ENCODE measurements at regions not wholly inside any gene's neighbourhood (a gene's known extent, or its start where the extent isn't known, plus 50 kb on each side); places are given as distances from the start of the nearest gene placed in this dataset.

- peak; percentile 37 for ATAC-seq
- no peaks in the 10 kb centered on the region for H3K9me3 Mint-ChIP-seq
- H3K4me1 Mint-ChIP-seq = no peaks in the 10 kb centered on the region
- H3K36me3 Mint-ChIP-seq = no peaks in the 10 kb centered on the region
- H3K27me3 Mint-ChIP-seq = no peaks in the 10 kb centered on the region
- no peak overlapping the region for H3K4me3 Mint-ChIP-seq
- H3K27ac Mint-ChIP-seq = no peak overlapping the region
Measured at GRCh38 chr3:167116120-167116922, 263.8 kb downstream of the ZBBX start.

- no peaks in the 10 kb centered on the region for H3K36me3 Mint-ChIP-seq
- H3K4me3 Mint-ChIP-seq = no peak overlapping the region
- no peaks in the 10 kb centered on the region for H3K4me1 Mint-ChIP-seq
- H3K9me3 Mint-ChIP-seq = no peaks in the 10 kb centered on the region
- H3K27me3 Mint-ChIP-seq = no peaks in the 10 kb centered on the region
- H3K27ac Mint-ChIP-seq = no peak overlapping the region
- ATAC-seq = no peak
Measured at GRCh38 chr3:167115331-167115934, 264.7 kb downstream of the ZBBX start.

GRCh38 chr3:167114619-167115018, 265.5 kb downstream of the ZBBX start:
- Mint-ChIP-seq H3K27me3 (no peaks in the 10 kb centered on the region), H3K27ac (no peak overlapping the region), H3K4me1 (no peaks in the 10 kb centered on the region), H3K4me3 (no peak overlapping the region), H3K36me3 (no peaks in the 10 kb centered on the region), H3K9me3 (no peaks in the 10 kb centered on the region)
- ATAC-seq = no peak

GRCh38 chr3:167113035-167113830, 266.9 kb downstream of the ZBBX start:
- ATAC-seq = no peak
- H3K27ac Mint-ChIP-seq = no peak overlapping the region
- H3K4me1 Mint-ChIP-seq = no peaks in the 10 kb centered on the region
- H3K9me3 Mint-ChIP-seq = no peaks in the 10 kb centered on the region
- no peak overlapping the region for H3K4me3 Mint-ChIP-seq
- no peaks in the 10 kb centered on the region for H3K36me3 Mint-ChIP-seq
- H3K27me3 Mint-ChIP-seq = no peaks in the 10 kb centered on the region

- Mint-ChIP-seq H3K36me3 (no peaks in the 10 kb centered on the region), H3K9me3 (no peaks in the 10 kb centered on the region), H3K27ac (no peak overlapping the region), H3K4me1 (no peaks in the 10 kb centered on the region), H3K4me3 (no peak overlapping the region), H3K27me3 (no peaks in the 10 kb centered on the region)
- no peak for ATAC-seq
Measured at GRCh38 chr3:167110901-167111300, 269.2 kb downstream of the ZBBX start.

- ATAC-seq = no peak
- Mint-ChIP-seq H3K9me3 (no peaks in the 10 kb centered on the region), H3K27me3 (no peaks in the 10 kb centered on the region), H3K36me3 (no peaks in the 10 kb centered on the region), H3K4me3 (no peak overlapping the region), H3K27ac (no peak overlapping the region), H3K4me1 (no peaks in the 10 kb centered on the region)
Measured at GRCh38 chr3:167109746-167110145, 270.4 kb downstream of the ZBBX start.

- Mint-ChIP-seq H3K36me3 (no peaks in the 10 kb centered on the region), H3K27me3 (no peaks in the 10 kb centered on the region), H3K4me3 (no peak overlapping the region), H3K27ac (no peak overlapping the region), H3K4me1 (no peaks in the 10 kb centered on the region), H3K9me3 (no peaks in the 10 kb centered on the region)
- no peak for ATAC-seq
Measured at GRCh38 chr3:167106456-167106855, 273.6 kb downstream of the ZBBX start.

GRCh38 chr3:167102071-167102470, 278.0 kb downstream of the ZBBX start:
- Mint-ChIP-seq H3K27me3 (no peaks in the 10 kb centered on the region), H3K27ac (no peak overlapping the region), H3K4me1 (no peaks in the 10 kb centered on the region), H3K4me3 (no peak overlapping the region), H3K36me3 (no peaks in the 10 kb centered on the region), H3K9me3 (no peaks in the 10 kb centered on the region)
- no peak for ATAC-seq

GRCh38 chr3:167100651-167101050, 279.4 kb downstream of the ZBBX start:
- Mint-ChIP-seq H3K4me3 (no peak overlapping the region), H3K27ac (no peak overlapping the region), H3K27me3 (no peaks in the 10 kb centered on the region), H3K36me3 (no peaks in the 10 kb centered on the region), H3K4me1 (no peaks in the 10 kb centered on the region), H3K9me3 (no peaks in the 10 kb centered on the region)
- ATAC-seq = no peak

GRCh38 chr3:167100200-167100599, 279.9 kb downstream of the ZBBX start:
- H3K36me3 Mint-ChIP-seq = no peaks in the 10 kb centered on the region
- no peaks in the 10 kb centered on the region for H3K4me1 Mint-ChIP-seq
- no peaks in the 10 kb centered on the region for H3K9me3 Mint-ChIP-seq
- no peaks in the 10 kb centered on the region for H3K27me3 Mint-ChIP-seq
- no peak overlapping the region for H3K27ac Mint-ChIP-seq
- no peak overlapping the region for H3K4me3 Mint-ChIP-seq
- no peak for ATAC-seq

- H3K9me3 Mint-ChIP-seq = peaks cover 2% of the 10 kb centered on the region
Measured at GRCh38 chr3:167095976-167096375, 284.1 kb downstream of the ZBBX start.

GRCh38 chr3:167094632-167095031, 285.5 kb downstream of the ZBBX start:
- Mint-ChIP-seq H3K27me3 (no peaks in the 10 kb centered on the region), H3K4me3 (no peak overlapping the region), H3K4me1 (no peaks in the 10 kb centered on the region), H3K27ac (no peak overlapping the region), H3K36me3 (no peaks in the 10 kb centered on the region), H3K9me3 (peaks cover 2% of the 10 kb centered on the region)
- no peak for ATAC-seq

More at GRCh38 chr3:167095976-167096375, 284.1 kb downstream of the ZBBX start:
- Mint-ChIP-seq H3K27ac (no peak overlapping the region), H3K27me3 (no peaks in the 10 kb centered on the region), H3K4me3 (no peak overlapping the region), H3K4me1 (no peaks in the 10 kb centered on the region), H3K36me3 (no peaks in the 10 kb centered on the region)
- ATAC-seq = no peak

- no peak for ATAC-seq
- no peak overlapping the region for H3K4me3 Mint-ChIP-seq
- no peaks in the 10 kb centered on the region for H3K27me3 Mint-ChIP-seq
- no peak overlapping the region for H3K27ac Mint-ChIP-seq
- H3K4me1 Mint-ChIP-seq = no peaks in the 10 kb centered on the region
- H3K36me3 Mint-ChIP-seq = no peaks in the 10 kb centered on the region
- peaks cover 2% of the 10 kb centered on the region for H3K9me3 Mint-ChIP-seq
Measured at GRCh38 chr3:167091226-167091625, 288.9 kb downstream of the ZBBX start.

- Mint-ChIP-seq H3K27ac (no peak overlapping the region), H3K4me3 (no peak overlapping the region), H3K4me1 (no peaks in the 10 kb centered on the region), H3K9me3 (no peaks in the 10 kb centered on the region), H3K27me3 (no peaks in the 10 kb centered on the region), H3K36me3 (no peaks in the 10 kb centered on the region)
- no peak for ATAC-seq
Measured at GRCh38 chr3:167084545-167084944, 295.6 kb downstream of the ZBBX start.

GRCh38 chr3:167078070-167078622, 302.0 kb downstream of the ZBBX start:
- H3K36me3 Mint-ChIP-seq = no peaks in the 10 kb centered on the region
- ATAC-seq = no peak
- no peak overlapping the region for H3K27ac Mint-ChIP-seq
- no peak overlapping the region for H3K4me3 Mint-ChIP-seq
- H3K4me1 Mint-ChIP-seq = no peaks in the 10 kb centered on the region
- no peaks in the 10 kb centered on the region for H3K9me3 Mint-ChIP-seq
- no peaks in the 10 kb centered on the region for H3K27me3 Mint-ChIP-seq
